Activated CD8-positive, alpha-beta memory T cell treated with anti-CD3 and anti-CD28 coated beads for 24 hours (primary cell): ENCODE measurements at regions not wholly inside any gene's neighbourhood (a gene's known extent, or its start where the extent isn't known, plus 50 kb on each side); places are given as distances from the start of the nearest gene placed in this dataset.
"Not testable (repeated sequence)": the region's sequence is repeated elsewhere in the genome, so short reads cannot be mapped to it uniquely, and the experiment has no call there.

Source experiments
- DNase-seq: peaks from one replicate; pipeline ENCODE4 v3.0.0-alpha.2; 2020

- DNase-seq = peak; percentile 42
Observed at GRCh38 chr20:23147964-23148730, 62.0 kb upstream of the CD93 start.

- DNase-seq = no peak
Observed at GRCh38 chr20:23147647-23147963, 61.5 kb upstream of the CD93 start.

GRCh38 chr20:23146857-23147637 is 60.9 kb upstream of the CD93 start:
- DNase-seq = no peak

- no peak for DNase-seq
Observed at GRCh38 chr20:23146181-23146580, 60.1 kb upstream of the CD93 start.

GRCh38 chr20:23145281-23145700 is 59.2 kb upstream of the CD93 start:
- no peak for DNase-seq

- DNase-seq = no peak
Observed at GRCh38 chr20:23144856-23145255, 58.7 kb upstream of the CD93 start.

GRCh38 chr20:23143986-23144690 is 58.0 kb upstream of the CD93 start:
- no peak for DNase-seq

- no peak for DNase-seq
Observed at GRCh38 chr20:23143098-23143497, 57.0 kb upstream of the CD93 start.

GRCh38 chr20:23142162-23143050 is 56.3 kb upstream of the CD93 start:
- no peak for DNase-seq

- DNase-seq = no peak
Observed at GRCh38 chr20:23141450-23142161, 55.5 kb upstream of the CD93 start.

- no peak for DNase-seq
Observed at GRCh38 chr20:23140991-23141390, 54.9 kb upstream of the CD93 start.

- DNase-seq = not testable (repeated sequence)
Observed at GRCh38 chr20:23139984-23140383, 53.9 kb upstream of the CD93 start.

GRCh38 chr20:23139524-23139923 is 53.4 kb upstream of the CD93 start:
- DNase-seq = no peak

- no peak for DNase-seq
Observed at GRCh38 chr20:23138682-23139081, 52.6 kb upstream of the CD93 start.

GRCh38 chr20:23138226-23138625 is 52.1 kb upstream of the CD93 start:
- no peak for DNase-seq

GRCh38 chr20:23136893-23137745 is 51.0 kb upstream of the CD93 start:
- no peak for DNase-seq

- DNase-seq = no peak
Observed at GRCh38 chr20:23135449-23136420, 49.6 kb upstream of the CD93 start.
